ENCODE measurements at regions not wholly inside any gene's neighbourhood (a gene's known extent, or its start where the extent isn't known, plus 50 kb on each side); places are given as distances from the start of the nearest gene placed in this dataset.

DNA sequence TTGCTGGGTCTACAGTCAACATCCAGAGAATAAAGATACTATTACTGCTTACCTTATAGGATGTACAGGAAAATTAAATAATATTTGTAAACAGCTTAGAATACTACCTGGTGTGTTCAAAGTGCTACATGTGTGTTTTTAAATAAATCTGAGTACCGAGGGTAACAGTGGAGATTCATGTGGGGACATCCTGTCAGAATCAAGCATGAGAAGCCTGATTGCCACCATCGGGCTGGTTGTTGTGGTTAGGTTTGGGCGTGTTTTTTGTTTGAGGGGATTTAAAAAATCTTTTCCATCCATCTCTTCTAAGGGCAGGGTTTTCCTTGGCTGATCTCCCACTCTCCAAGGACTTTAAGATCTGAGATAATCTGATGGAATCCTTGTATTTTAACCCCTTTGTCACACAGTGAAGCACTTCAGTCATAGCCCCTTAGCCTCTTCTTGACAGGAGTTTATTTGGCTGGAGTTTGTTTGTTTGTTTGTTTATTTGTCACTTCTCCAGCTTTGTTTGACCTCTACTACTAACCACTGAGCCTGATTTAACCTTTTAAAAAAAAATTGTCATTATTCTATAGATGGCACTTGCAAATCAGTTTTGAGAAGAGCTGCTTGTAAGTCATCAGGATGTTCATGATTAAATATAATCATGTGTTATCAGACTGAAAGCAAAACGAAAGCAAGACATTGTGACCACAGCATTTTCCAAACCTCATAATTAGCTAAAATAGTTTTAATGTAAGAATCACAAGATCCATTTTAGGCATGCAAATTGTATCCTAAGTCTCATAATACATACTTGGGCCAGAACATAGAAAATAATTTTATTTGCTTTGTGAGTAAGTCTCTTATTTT lies 72.8 kb upstream of the RARB start:
- Histone ChIP-seq H3K36me3 (ENCODE audit: control insufficient read depth in 2 of 2, extremely low read depth in 1 of 2, insufficient read depth in 2 of 2, low read length in 2 of 2) (no peaks in the 10 kb centered on the region), H3K27me3 (ENCODE audit: control insufficient read depth in 2 of 2, insufficient read depth in 2 of 2, low read length in 2 of 2) (peaks cover 0 to under 1% of the 10 kb centered on the region in 2 experiments), H3K27ac (ENCODE audit: insufficient read depth, low read depth, low read length) (no peak overlapping the region), H3K9me1 (replicated peaks; ENCODE audit: control insufficient read depth, extremely low read depth, insufficient read depth, low read length) (no peaks in the 10 kb centered on the region), H3K4me2 (ENCODE audit: insufficient read depth, low read length) (no peak overlapping the region), H3K4me1 (ENCODE audit: control insufficient read depth, extremely low read depth, insufficient read depth, low read length) (no peaks in the 10 kb centered on the region), H2AFZ (ENCODE audit: low read depth, low read length) (no peak overlapping the region), H3K9ac (replicated peaks; ENCODE audit: extremely low read depth, insufficient read depth, low read length) (no peak overlapping the region), H4K20me1 (replicated peaks; ENCODE audit: control insufficient read depth, extremely low read depth, insufficient read depth, low read length) (no peaks in the 10 kb centered on the region), H3K9me3 (replicated peaks; ENCODE audit: control insufficient read depth, insufficient read depth, low read length) (no peaks in the 10 kb centered on the region), H3K79me2 (ENCODE audit: control insufficient read depth, insufficient read depth, low read length) (no peaks in the 10 kb centered on the region), H3K4me3 (replicated peaks in 1 of 3; ENCODE audit: insufficient read depth in 1 of 3, low read depth in 1 of 3, low read length in 3 of 3) (no peak overlapping the region)
- ChIA-PET CTCF (interaction anchor here (0.9 to 1.3 kb wide), 4 partner anchors 11 to 499 kb away, joined by 3 read pairs; no protein-coding TSS in a partner anchor), POLR2A (no interaction called here)
- intact Hi-C loops (cut with micrococcal nuclease) (no loop called here), dilution Hi-C loops (cut with MboI; ENCODE audit: extremely low pct_ligation_motif_present, low sequenced_read_pairs) (no loop called here)
- DNase-seq (ENCODE audit: low read depth, low spot score): no peak
- no peak for FAIRE-seq
- no TSS peak for BruUV-seq (replicated peaks)
- TF ChIP-seq GATA2 (IDR thresholded peaks at IDR 0.05; ENCODE audit: insufficient read depth, insufficient read length, low read depth, low read length) (no peak), JUN (IDR thresholded peaks at IDR 0.05; ENCODE audit: borderline replicate concordance, insufficient read depth, insufficient read length, low read depth) (no peak), FOS (IDR thresholded peaks at IDR 0.05; ENCODE audit: borderline replicate concordance, insufficient read depth, low read length) (no peak), EZH2 (IDR thresholded peaks at IDR 0.05; ENCODE audit: borderline replicate concordance, low read depth, low read length, severe bottlenecking) (no peak), MYC (IDR thresholded peaks at IDR 0.05; ENCODE audit: low read depth, low read length) (no peak), POLR2A (IDR thresholded peaks at IDR 0.05; ENCODE audit: low read depth, low read length) (no peak), POLR2AphosphoS5 (IDR thresholded peaks at IDR 0.05; ENCODE audit: insufficient read depth, low read depth, low read length) (no peak)
- TF ChIP-seq, protein P1, sequence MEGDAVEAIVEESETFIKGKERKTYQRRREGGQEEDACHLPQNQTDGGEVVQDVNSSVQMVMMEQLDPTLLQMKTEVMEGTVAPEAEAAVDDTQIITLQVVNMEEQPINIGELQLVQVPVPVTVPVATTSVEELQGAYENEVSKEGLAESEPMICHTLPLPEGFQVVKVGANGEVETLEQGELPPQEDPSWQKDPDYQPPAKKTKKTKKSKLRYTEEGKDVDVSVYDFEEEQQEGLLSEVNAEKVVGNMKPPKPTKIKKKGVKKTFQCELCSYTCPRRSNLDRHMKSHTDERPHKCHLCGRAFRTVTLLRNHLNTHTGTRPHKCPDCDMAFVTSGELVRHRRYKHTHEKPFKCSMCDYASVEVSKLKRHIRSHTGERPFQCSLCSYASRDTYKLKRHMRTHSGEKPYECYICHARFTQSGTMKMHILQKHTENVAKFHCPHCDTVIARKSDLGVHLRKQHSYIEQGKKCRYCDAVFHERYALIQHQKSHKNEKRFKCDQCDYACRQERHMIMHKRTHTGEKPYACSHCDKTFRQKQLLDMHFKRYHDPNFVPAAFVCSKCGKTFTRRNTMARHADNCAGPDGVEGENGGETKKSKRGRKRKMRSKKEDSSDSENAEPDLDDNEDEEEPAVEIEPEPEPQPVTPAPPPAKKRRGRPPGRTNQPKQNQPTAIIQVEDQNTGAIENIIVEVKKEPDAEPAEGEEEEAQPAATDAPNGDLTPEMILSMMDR (IDR thresholded peaks at IDR 0.05; ENCODE audit: extremely low read depth in 1 of 2, insufficient read depth in 1 of 2, low read depth in 1 of 2, low read length in 2 of 2): no peak
- TF ChIP-seq, protein P2, sequence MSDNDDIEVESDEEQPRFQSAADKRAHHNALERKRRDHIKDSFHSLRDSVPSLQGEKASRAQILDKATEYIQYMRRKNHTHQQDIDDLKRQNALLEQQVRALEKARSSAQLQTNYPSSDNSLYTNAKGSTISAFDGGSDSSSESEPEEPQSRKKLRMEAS (IDR thresholded peaks at IDR 0.05; ENCODE audit: insufficient read depth, insufficient read length): no peak

All from endothelial cell of umbilical vein (primary cell).